ENCODE measurements at regions not wholly inside any gene's neighbourhood (a gene's known extent, or its start where the extent isn't known, plus 50 kb on each side); places are given as distances from the start of the nearest gene placed in this dataset.

- no peak for DNase-seq (ENCODE audit: low read depth)
- no peak for TF ChIP-seq CTCF (IDR thresholded peaks at IDR 0.05; ENCODE audit: low read depth, low read length, missing control alignments)
Observed at GRCh38 chr15:39180483-39180933, 400.4 kb upstream of the THBS1 start.

GRCh38 chr15:39181056-39181747 is 399.7 kb upstream of the THBS1 start:
- no peak for TF ChIP-seq CTCF (IDR thresholded peaks at IDR 0.05; ENCODE audit: low read depth, low read length, missing control alignments)
- DNase-seq (ENCODE audit: low read depth), result no peak
- no peak overlapping the region for H3K4me3 ChIP-seq (ENCODE audit: low read depth, low read length)

More at GRCh38 chr15:39180483-39180933, 400.4 kb upstream of the THBS1 start:
- H3K4me3 ChIP-seq (ENCODE audit: low read depth, low read length), result no peak overlapping the region

GRCh38 chr15:39181940-39182339 is 398.9 kb upstream of the THBS1 start:
- no peak overlapping the region for H3K4me3 ChIP-seq (ENCODE audit: low read depth, low read length)
- TF ChIP-seq CTCF (IDR thresholded peaks at IDR 0.05; ENCODE audit: low read depth, low read length, missing control alignments), result no peak
- no peak for DNase-seq (ENCODE audit: low read depth)

GRCh38 chr15:39183164-39183881 is 397.6 kb upstream of the THBS1 start:
- TF ChIP-seq CTCF (IDR thresholded peaks at IDR 0.05; ENCODE audit: low read depth, low read length, missing control alignments), result no peak
- no peak overlapping the region for H3K4me3 ChIP-seq (ENCODE audit: low read depth, low read length)
- no peak for DNase-seq (ENCODE audit: low read depth)

- H3K4me3 ChIP-seq (ENCODE audit: low read depth, low read length), result no peak overlapping the region
- no peak for TF ChIP-seq CTCF (IDR thresholded peaks at IDR 0.05; ENCODE audit: low read depth, low read length, missing control alignments)
- no peak for DNase-seq (ENCODE audit: low read depth)
Observed at GRCh38 chr15:39184701-39185390, 396.0 kb upstream of the THBS1 start.

GRCh38 chr15:39188314-39188713 is 392.6 kb upstream of the THBS1 start:
- no peak for TF ChIP-seq CTCF (IDR thresholded peaks at IDR 0.05; ENCODE audit: low read depth, low read length, missing control alignments)
- H3K4me3 ChIP-seq (ENCODE audit: low read depth, low read length), result no peak overlapping the region
- no peak for DNase-seq (ENCODE audit: low read depth)
